ENCODE measurements at regions not wholly inside any gene's neighbourhood (a gene's known extent, or its start where the extent isn't known, plus 50 kb on each side); places are given as distances from the start of the nearest gene placed in this dataset.

DNA sequence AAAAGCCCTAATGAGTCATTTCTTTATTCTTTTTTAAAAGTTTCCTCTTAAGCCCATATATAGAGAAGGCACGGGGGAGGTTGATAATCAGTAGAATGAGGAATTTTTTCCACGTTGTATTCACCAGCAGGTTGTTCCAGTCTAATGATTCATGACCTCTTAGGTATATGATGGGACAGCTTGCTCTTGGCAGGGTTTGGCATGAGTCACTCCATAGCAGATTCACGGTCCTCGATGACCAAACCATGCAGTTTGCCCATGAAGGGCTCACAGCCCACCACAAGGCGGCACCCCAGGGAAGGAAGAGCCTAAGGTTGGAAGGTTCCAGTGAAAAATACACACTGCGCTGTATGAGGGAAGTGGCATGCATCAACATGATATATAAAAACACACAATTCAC lies 623.8 kb upstream of the DIPK2B start:
- H3K27me3 ChIP-seq (ENCODE audit: control insufficient read depth in 2 of 2, insufficient read depth in 2 of 2, low read length in 2 of 2) = no peaks in the 10 kb centered on the region
- no peak overlapping the region for H3K9ac ChIP-seq (ENCODE audit: insufficient read depth in 1 of 2, low read depth in 2 of 2, low read length in 2 of 2)
- H3K4me2 ChIP-seq (ENCODE audit: insufficient read depth, low read length) = no peak overlapping the region
- ATAC-seq = peak; percentile 84
- H2AFZ ChIP-seq (ENCODE audit: low read depth, low read length) = no peak overlapping the region
- no peak overlapping the region for H3K4me3 ChIP-seq
- no peaks in the 10 kb centered on the region for H3K36me3 ChIP-seq (ENCODE audit: control insufficient read depth, insufficient read depth, low read length)
- no peaks in the 10 kb centered on the region for H3K9me3 ChIP-seq (replicated peaks; ENCODE audit: control insufficient read depth, insufficient read depth, low read depth, low read length)
- DNase-seq (ENCODE audit: extremely low read depth in 1 of 4, low spot score in 3 of 4) = peak; percentile 11 to 27 (median 16)
- no peaks in the 10 kb centered on the region for H4K20me1 ChIP-seq (replicated peaks; ENCODE audit: control insufficient read depth, insufficient read depth, low read length)
- FAIRE-seq = peak; percentile 65
- in situ Hi-C loops (cut with MboI) (no loop called here), intact Hi-C loops (cut with micrococcal nuclease) (no loop called here)
- H3K27ac ChIP-seq (ENCODE audit: extremely low read depth, low read depth, low read length) = no peak overlapping the region
- no peaks in the 10 kb centered on the region for H3K79me2 ChIP-seq (ENCODE audit: control insufficient read depth, insufficient read depth, low read length)
- ChIA-PET POLR2A (no interaction called here), CTCF (ENCODE audit: low intra/inter-chr PET ratio) (no interaction called here)
- 8% methylated on average over 6 of the region's 6 CpGs for WGBS (ENCODE audit: insufficient coverage, low coverage, missing lambda C conversion rate)
- no peaks in the 10 kb centered on the region for H3K4me1 ChIP-seq (replicated peaks in 1 of 2; ENCODE audit: control insufficient read depth in 2 of 2, insufficient read depth in 2 of 2, low read length in 2 of 2)
- TF ChIP-seq, protein P1, sequence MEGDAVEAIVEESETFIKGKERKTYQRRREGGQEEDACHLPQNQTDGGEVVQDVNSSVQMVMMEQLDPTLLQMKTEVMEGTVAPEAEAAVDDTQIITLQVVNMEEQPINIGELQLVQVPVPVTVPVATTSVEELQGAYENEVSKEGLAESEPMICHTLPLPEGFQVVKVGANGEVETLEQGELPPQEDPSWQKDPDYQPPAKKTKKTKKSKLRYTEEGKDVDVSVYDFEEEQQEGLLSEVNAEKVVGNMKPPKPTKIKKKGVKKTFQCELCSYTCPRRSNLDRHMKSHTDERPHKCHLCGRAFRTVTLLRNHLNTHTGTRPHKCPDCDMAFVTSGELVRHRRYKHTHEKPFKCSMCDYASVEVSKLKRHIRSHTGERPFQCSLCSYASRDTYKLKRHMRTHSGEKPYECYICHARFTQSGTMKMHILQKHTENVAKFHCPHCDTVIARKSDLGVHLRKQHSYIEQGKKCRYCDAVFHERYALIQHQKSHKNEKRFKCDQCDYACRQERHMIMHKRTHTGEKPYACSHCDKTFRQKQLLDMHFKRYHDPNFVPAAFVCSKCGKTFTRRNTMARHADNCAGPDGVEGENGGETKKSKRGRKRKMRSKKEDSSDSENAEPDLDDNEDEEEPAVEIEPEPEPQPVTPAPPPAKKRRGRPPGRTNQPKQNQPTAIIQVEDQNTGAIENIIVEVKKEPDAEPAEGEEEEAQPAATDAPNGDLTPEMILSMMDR (IDR thresholded peaks at IDR 0.05 in 2 of 3, conservative IDR thresholded peaks at IDR 0.05 in 1 of 3; ENCODE audit: insufficient read depth in 2 of 3, low read depth in 1 of 3, low read length in 3 of 3) = peak; percentile 45 to 53 (median 48)
- TF ChIP-seq, protein P2, sequence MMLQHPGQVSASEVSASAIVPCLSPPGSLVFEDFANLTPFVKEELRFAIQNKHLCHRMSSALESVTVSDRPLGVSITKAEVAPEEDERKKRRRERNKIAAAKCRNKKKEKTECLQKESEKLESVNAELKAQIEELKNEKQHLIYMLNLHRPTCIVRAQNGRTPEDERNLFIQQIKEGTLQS (IDR thresholded peaks at IDR 0.05) = peak; percentile 12; the same call in 1 of the 2 replicates
- TF ChIP-seq, protein P2 (CRISPR knock-in tag; conservative IDR thresholded peaks at IDR 0.05) = no peak
- TF ChIP-seq TAF9B (IDR thresholded peaks at IDR 0.05; ENCODE audit: partially characterized antibody) (no peak), FOSL1 (tag; conservative IDR thresholded peaks at IDR 0.05) (peak; percentile 34; the same call in 1 of the 2 replicates), RAD21 (CRISPR knock-in tag; conservative IDR thresholded peaks at IDR 0.05 in 1 of 2, IDR thresholded peaks at IDR 0.05 in 1 of 2) (peak in 1 of 2 experiments; percentile 30; a peak in 1 of 4 replicates)
- TF ChIP-seq, protein P3, sequence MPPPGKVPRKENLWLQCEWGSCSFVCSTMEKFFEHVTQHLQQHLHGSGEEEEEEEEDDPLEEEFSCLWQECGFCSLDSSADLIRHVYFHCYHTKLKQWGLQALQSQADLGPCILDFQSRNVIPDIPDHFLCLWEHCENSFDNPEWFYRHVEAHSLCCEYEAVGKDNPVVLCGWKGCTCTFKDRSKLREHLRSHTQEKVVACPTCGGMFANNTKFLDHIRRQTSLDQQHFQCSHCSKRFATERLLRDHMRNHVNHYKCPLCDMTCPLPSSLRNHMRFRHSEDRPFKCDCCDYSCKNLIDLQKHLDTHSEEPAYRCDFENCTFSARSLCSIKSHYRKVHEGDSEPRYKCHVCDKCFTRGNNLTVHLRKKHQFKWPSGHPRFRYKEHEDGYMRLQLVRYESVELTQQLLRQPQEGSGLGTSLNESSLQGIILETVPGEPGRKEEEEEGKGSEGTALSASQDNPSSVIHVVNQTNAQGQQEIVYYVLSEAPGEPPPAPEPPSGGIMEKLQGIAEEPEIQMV (tag; conservative IDR thresholded peaks at IDR 0.05; ENCODE audit: low read depth) = no peak
- no peaks in the 10 kb centered on the region for H3K9me1 ChIP-seq (ENCODE audit: control insufficient read depth, insufficient read depth, low read length)
- no TSS peak for BruUV-seq (replicated peaks)
